HG02938 (cell line): ENCODE measurements at regions not wholly inside any gene's neighbourhood (a gene's known extent, or its start where the extent isn't known, plus 50 kb on each side); places are given as distances from the start of the nearest gene placed in this dataset.
"Not testable (repeated sequence)": the region's sequence is repeated elsewhere in the genome, so short reads cannot be mapped to it uniquely, and the experiment has no call there.

Experiments used
- ATAC-seq: cut with Tn5 transposase; IDR thresholded peaks from one replicate; pipeline ENCODE4 v1.9.1; 2021; ENCODE audit warnings: mild to moderate bottlenecking, moderate library complexity; ENCODE audit not compliant: unreplicated experiment

DNA sequence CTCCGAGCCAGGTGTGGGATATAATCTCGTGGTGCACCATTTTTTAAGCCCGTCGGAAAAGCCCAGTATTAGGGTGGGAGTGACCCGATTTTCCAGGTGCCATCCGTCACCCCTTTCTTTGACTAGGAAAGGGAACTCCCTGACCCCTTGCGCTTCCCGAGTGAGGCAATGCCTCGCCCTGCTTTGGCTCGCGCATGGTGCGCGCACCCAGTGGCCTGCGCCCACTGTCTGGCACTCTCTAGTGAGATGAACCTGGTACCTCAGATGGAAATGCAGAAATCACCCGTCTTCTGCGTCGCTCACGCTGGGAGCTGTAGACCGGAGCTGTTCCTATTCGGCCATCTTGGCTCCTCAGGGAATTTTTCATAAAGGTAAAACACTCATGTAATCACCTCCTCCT is 63.9 kb downstream of the RWDD3 start:
- ATAC-seq, result not testable (repeated sequence)

DNA sequence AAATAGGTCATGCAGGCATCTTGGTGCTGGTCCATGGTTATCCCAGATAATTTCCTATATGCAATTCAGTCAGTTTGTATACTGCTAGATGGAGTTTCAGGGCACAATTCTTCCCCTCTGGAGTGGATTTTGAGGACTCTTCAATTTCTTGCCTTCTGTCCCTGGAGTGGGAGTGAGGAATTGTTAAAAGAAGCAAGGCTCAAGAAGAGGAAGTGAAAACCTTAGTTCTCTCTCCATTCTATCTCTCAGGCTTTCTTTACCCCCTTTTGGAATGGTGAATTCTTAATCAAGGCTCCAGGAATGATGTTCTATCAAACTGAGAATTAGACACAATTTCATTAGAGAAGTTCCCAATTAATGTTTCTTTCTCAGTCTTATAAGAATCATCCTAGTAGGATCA is 67.1 kb downstream of the RWDD3 start:
- no peak for ATAC-seq

DNA sequence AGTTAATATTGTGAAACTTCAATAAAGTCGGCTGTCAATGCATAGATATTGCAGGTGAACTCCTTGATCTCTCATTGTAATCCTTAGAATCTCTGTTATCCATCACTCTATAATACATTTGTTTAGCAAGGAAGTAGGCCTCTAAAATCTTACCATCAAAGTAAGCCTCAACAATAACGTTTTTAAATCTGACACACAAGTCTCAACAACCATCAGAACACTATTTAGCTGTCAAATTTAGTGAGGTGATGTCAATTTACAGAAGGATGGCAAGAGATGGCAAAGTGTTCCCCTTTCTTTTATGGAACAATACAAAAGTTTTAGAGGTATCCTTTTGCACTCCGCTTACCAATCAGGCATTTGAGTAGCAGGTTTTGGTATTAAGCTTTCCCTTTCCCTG is 67.6 kb downstream of the RWDD3 start:
- ATAC-seq, result no peak

DNA sequence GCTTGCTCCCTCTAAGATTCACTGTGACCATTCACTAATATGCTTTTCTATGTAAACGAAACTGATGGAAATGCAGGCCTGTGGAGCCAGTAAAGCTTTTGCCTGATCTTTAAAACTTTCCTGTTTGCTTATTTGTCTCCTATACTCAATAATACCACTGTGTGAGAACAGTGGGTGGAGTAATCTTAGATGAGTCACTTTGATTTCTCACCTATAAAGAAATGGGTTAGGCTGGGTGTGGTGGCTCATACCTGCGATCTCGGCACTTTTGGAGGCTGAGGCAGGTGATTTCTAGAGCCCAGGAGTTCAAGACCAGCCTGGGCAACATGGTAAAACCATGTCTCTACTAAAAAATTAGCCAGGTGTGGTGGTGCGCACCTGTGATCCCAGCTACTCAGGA is 70.8 kb downstream of the RWDD3 start:
- ATAC-seq, result no peak

DNA sequence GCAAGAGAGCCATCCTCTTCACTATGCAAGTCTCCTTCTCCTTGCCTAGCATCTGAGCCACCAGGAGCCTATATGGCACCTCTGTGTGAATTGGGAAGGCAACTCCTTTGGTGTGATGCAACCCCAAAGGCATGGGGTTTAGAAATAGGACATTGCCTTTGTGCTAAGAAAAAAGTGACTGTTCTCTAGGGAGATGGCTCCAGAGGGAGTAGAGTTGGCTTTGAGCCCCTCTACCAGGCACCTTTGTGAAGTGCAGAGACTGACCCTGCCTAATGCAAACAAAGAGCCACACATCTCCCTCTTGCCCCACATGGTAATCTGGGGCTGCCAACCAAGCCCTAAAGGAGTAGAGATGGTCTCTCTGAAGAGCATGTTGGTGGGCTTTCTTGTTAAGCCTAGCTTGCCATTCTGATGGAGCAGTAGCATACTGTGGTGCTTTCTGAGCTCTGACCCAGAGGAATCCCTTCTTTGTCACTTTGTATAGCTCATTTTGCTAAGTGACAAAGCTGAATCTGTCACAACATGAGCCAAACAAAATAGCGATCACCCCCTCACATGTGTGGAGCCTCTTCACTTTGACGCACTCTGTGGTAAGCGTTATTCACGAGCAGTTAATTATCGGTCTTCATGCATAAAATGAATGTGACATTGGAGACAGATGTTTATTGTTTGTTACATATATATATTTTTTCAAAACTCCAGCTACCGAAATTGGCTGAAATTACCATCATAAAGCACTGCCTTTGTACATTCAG is 74.4 kb downstream of the RWDD3 start:
- no peak for ATAC-seq

DNA sequence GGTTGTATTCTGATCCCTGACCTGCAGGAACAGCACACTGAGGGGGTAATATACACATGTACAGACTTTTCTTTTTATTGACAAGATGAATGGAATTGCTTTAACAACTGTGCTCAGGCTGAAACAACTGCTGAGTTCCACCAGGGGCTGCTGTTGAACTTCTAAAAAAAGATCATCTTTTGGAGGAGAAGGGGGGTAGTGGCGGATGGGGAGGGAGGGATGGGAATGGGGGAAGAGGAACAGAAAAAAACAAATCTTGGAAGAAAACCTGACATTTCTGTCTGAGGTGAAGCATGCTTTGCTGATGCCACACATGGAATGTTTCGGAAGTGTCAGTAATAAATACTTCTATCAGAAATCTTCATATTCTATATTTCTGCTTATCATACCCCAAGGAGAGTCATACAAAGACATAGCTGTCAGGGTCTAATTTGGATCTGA is 75.0 kb downstream of the RWDD3 start:
- no peak for ATAC-seq

DNA sequence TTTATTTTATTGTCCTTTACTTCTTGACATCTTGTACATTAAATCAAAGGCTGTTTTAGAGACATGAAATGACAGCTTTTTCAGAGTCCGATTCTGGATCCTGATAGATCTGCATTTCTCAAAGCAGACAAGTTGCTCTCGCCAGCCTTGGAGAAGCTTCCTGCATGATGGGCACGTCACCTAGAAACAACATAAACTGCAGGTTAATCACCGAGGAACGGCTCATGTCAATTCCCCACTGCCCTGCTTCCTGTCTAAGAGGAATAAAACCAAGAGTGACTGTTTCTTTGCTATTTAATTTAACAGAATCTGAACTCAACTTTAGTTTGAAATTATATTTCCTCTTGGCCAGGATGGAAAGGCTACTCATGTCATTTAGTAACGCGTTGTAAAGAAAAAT is 77.0 kb downstream of the RWDD3 start:
- ATAC-seq, result no peak

DNA sequence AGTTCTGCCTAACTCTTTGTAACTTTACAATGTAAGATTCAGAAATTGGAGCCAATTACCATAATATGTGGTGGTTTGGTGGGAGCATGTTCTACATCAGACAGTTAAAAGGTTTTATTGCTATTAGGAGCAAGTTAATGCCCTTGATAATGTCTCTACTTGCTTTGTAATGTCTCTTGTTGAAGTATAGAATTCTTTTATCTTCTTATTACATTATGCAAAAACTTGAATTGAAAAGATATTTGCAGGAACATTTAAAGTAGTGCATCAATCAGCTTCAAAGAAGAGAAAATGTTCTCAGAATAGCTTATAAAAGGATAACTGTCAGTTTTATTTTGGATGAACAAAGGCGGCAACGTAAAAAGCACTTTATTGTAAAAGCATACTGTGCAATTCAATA is 77.8 kb downstream of the RWDD3 start:
- no peak for ATAC-seq

DNA sequence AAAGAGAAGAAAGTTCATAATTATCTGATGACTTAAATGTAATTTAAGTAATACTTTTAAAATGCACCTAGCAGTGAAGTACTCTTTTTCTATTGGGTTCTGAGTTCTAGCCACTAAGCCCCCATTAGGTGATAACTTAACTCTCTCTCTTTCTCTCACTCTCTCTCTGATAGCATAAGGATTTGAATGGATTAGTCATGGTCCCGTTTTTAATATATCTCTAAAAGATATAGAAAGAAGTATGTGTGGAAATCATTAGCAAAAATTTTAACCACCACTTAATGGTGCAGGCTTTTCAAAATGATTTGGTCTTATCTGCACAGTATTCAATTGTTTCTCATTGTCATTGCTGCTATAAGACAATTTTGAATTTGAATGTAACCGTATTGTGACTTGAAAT is 78.2 kb downstream of the RWDD3 start:
- no peak for ATAC-seq

DNA sequence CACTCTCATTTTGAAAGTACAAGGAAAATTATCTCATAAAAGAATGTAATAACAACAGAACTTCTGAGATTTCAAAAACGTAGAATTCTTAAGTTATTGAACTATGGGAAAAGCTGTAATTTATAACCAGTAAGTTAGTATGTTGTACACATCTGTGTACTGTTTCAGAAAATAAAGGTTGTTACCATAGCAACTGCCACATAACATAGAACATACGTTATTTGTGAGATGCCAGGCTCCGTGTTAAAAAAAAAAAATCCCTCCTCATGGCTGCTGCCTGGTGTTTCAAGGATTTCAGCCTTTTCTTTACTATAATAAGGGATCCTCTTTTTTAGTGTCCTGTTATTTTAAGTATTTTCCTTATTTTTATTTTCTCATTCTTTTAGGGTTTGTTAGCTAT is 79.5 kb downstream of the RWDD3 start:
- ATAC-seq, result no peak

DNA sequence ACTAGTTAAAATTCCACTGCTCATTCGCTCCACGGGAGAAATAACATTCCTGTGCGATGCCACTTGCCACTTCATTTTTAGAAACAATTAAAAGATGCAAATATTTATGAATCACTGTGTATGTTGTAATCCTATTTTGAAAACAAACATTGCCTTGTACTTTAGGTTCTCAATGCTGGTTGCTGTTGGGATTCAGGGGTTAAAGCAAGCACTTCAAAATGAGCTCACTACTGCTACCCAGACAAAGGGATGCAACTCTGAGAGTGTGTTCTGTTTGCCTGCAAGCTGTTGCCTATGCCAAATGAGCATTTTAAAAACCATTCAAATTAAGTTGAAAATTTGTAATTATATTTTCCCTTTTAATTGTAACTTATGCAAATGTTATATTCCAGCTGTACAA is 87.5 kb downstream of the RWDD3 start:
- no peak for ATAC-seq

DNA sequence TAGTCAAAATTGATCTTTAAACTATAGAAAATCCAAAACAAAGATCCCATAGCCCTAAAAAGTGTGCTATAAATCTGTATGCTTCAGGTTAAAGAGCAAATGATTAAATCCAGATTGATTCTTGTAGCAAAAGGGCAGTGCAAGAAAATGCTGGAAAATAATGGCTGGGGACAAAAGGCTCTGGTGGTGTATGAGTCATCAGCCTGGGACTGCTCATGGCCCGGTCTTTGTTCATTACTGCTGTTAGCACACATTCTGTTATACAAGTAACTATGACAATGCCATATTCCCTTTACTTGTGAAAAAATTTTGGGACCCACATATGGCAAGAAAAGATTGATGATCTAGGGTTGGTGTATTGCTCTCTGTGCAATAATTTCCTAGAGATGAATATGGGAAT is 89.1 kb downstream of the RWDD3 start:
- no peak for ATAC-seq

DNA sequence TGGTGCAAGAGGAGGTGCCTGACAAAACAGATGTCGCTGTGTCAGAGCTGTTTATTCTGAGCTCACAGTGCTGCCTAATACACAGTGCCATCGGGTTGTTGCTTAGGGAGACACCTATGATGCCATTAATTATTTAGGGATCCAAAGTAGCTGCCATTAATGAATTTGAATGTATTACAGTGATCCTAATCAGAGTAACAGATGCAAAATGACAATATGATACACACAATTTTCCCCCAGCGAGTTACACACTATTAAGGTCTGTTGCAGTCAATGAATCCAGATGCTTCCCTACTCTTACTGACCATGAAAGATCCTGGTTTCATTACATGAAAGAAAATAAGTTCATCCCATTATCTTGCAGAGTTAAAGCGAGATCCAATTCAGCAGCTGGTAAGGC is 91.3 kb downstream of the RWDD3 start:
- ATAC-seq, result no peak

DNA sequence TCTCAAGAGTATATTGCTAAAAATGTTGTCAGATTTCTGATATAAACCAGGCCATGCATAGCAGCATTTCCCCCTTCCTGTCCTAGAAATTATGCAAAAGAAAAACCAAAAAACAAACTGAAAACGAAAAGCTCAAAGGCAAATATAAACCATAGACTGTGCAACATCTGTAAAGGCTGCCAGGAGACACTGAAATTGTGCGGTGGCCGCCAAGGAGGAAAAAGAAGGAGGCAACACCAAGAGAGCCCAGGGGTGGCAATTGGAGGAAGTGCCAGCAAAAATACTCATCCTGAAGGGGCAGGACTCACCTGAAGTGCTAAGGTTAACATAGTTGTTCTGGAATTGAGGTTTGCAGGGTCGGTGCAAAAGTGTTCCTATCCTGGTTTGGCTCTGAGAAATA is 92.0 kb downstream of the RWDD3 start:
- no peak for ATAC-seq

DNA sequence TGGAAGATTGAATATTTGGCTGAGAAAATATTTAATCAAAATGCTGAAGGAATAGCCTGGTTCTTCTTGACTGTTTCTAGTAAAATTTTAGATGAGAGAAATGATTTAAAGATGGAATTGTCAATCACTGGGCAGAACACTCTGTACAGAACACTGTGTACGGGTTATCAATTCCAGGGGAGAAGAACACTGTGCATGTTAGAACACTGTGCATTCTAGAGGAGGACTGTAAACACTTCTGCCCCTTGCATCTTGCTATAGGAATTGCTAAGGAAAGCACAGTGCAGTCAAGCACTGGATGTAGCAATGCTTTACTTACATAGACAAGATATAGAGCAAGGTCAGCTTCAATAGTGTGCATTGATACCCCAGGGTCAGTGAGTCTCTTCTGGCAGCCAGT is 98.7 kb downstream of the RWDD3 start:
- ATAC-seq, result no peak

DNA sequence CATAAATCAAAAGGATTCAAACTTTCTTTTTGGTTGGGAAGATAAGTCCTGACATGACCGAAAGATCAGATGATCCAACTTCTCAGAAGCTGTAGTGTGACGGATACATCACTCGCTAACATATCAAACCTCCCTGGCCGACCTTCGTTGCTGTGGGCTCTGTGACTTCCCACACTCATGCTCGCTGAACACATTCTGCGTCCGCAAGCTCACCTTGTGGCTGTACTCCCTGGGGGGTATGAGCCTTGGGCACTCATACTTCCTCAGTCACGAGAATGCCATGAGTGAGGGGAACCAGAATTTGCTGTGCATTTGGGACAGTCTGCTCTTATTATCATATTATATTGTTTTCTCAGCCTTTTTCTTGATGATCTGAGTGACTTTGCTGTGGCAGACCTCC is 105.4 kb downstream of the RWDD3 start:
- no peak for ATAC-seq

DNA sequence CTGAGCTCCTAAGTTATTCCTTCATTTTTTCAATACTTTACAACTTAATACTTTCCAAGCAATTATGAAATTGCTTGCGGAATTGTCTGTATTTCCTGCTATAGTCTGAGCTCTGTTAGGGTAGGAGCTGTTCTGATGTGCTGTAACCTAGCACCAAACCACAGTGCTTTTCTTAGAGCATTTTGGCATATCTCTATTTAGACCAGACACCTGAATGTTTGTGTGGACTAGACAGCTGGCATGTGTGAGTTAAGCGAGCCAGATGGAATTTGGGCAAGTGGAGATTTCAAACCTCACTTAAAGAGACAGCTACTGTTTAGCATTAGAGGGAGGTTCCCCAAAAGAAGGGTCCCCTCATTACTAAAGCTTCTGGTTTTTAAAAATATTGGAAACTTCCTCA is 106.1 kb downstream of the RWDD3 start:
- ATAC-seq, result no peak

DNA sequence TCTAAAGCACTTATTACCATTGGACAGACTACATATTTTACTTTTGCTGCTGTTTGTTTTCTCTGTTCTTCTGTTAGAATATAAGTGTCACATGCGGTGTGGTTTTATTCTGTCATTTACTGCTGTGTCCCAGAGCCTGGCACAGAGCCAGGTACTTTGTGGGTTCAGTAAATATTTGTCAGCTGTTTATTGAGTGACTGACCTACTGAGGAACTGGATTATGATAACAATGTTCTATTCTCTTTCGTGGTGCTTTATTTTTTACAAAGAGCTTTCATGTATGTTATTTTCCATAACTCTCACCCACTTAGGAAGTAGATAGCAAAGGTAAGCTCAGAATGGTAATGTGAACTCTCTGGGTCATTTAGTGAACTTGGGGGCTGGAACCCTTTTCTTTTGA is 118.8 kb downstream of the RWDD3 start:
- no peak for ATAC-seq

DNA sequence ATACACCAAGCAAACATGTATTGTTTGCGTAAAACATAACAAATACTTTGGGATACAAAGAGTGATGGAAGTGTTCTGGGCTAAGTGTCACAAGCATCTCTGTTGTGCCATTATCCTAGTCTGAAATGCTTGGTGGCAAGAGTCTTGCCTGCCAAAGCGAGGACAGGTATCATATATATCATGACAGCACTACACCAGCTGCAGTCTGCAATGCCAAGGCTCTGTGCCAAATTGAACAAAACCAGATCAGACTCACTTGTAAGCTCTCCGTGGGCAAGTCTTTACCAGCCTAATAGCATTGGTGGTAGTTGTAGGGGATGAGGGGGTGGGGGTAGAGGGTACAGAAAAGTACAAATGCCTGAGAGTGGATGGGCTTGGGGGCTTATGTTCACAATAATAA is 119.2 kb downstream of the RWDD3 start:
- ATAC-seq, result no peak

DNA sequence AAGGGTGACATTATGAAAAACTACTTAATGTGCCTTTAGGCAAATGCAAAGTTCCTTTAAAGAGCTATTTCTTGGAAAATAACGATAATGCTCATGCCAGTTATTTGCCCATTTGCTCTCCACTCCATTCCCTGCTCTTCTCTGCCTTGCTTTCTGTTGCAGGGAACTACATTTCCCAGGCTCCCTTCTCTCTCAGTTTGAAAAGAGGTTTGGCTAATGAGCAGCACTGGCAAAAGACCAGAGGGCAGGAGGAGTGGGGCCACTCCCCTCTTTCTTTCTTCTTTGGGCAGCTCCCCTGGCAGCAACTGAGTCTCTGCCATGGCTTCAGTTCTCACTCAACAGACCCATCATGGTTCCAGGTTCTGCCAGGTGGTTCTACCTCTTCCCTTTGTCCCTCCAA is 130.5 kb downstream of the RWDD3 start:
- ATAC-seq, result no peak

DNA sequence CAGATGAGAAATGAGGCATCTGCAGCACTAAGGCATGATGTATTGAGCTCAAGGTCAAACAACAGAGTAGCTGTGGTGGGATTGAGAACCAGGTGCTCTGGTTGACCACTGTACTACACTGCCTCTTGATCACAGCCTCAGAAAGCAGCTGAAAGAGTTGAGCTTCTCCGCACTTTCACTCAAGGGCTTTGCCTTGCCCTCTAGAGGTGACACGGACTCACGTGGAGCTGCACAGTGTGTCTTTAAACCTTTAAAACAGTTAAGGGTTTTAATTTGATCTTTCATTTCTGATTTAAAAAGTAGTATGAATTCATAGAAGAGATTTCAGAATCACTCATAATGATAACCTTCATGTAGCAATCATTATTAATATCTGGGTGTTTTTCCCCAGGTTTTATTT is 132.5 kb downstream of the RWDD3 start:
- ATAC-seq, result no peak

DNA sequence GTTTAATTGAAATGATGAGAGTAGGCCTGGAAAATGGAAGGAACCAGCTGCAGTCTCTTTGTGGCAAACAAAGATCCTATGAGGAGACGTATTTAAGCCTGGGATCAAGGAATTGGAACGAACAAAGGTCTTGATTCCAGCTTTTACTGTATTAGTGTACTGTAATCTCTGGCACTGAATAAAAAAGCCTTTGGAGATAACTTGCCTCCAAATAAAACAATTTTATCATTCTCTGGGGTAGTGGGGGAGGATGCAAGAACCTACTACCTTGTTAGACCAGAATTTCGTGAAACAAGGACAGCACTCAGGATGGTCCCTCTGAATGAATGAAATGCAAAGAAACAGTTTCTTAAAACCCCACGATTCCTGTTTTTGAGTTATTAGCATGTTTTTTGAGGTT is 134.2 kb downstream of the RWDD3 start:
- no peak for ATAC-seq

DNA sequence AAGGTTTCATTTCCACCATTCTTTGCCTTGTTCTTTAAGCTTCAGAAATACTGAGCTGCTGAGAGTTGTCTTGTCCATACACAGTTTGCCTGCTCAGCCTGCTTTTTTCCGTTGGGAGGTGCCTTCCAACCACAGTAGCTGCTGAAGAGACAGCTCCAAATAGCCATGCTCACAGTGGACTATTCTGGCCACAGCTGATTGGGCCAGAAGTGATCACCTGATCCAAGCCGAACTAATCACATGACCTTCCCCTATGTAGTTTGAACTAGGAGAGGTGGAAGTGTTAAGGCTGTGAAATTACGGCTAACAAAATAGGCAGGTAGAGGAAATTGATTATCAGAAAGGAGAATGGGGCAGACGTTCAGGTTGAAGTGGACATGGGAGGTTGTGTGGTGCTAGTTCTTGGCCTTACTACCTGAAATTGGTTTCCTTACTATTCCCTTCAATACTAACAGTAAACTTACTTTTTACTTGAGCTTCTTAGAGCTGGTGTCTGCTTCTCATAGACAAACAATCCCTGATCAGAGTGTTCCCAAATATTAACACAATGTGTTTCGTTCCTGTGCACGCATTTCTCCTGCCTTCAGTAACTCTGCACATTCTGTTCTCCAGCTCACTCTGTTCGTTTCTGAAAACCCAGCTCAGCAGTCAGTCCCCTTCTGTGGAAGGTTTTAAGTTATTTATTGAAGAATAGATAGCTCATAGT is 136.1 kb downstream of the RWDD3 start:
- no peak for ATAC-seq
